GM12878 (cell line): ENCODE measurements at regions not wholly inside any gene's neighbourhood (a gene's known extent, or its start where the extent isn't known, plus 50 kb on each side); places are given as distances from the start of the nearest gene placed in this dataset.

Experiments
- HDAC6 ChIP-seq: fragments of 200-600 bp; sonication (generic); IDR thresholded peaks from one replicate; pipeline ENCODE4 v1.8.0; 2017; ENCODE audit warnings: antibody characterized with exemption; ENCODE audit not compliant: unreplicated experiment
- TF ChIP-seq, protein P1 (sequence below): fragments of 150-350 bp; IDR thresholded peaks from 2 replicates; pipeline ENCODE4 v1.6.1; 2014; ENCODE audit warnings: mild to moderate bottlenecking, low read depth, low read length
- TF ChIP-seq, protein P2 (sequence below), 3 experiments: IDR thresholded peaks in 2 of 3; conservative IDR thresholded peaks in 1 of 3; 2 replicates each; pipeline ENCODE4 v1.5.1; 2011; ENCODE audit warnings: low read depth in 3 of 3, low read length in 3 of 3, mild to moderate bottlenecking in 3 of 3, control low read depth in 2 of 3, moderate library complexity in 2 of 3, inconsistent platforms in 1 of 3, mixed read lengths in 1 of 3; ENCODE audit not compliant: control insufficient read depth in 2 of 3, insufficient read depth in 1 of 3; ENCODE audit errors: extremely low read depth in 1 of 3

DNA sequence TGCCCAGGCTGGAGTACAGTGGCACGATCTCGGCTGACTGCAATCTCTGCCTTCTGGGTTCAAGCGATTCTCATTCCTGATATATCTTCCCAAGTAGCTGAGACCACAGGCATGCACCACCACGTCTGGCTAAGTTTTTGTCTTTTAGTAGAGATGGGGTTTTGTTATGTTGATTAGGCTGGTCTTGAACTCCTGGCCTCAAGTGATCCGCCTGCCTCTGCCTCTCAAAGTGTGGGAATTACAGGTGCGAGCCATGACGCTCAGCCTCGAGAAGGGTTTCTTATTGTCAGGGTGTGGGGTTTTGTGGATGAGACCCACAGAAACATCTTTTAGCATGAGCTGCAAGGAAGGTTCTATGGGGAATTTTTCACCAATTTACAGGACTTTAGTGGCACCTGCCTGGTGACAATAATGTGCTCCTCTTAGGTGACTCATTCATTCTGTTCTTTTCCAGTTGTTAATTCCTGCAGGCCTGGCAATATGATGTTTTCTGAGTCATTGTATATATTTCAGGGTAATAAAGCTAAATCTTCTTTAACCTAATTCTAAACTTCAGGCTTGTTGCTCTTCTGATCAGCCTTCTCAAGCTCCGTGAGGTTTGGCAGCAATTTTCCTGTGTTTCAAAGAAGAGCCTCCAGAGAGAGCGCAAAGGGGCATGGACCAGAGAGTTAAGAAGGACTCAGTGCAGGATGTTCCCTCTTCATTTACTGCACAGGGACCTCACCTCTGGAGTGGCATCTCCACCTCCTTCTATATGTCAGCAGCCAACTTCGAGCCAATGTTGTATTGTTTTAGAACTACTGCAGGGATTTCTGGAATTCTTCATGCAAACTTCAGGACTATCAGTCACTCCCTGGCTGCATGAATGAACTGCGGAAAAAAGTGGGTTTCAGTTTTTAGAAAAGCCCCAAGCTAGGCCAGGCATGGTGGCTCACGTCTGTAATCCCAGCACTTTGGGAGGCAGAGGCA, 77.8 kb upstream of the ZNF618 start:
- TF ChIP-seq, protein P1, sequence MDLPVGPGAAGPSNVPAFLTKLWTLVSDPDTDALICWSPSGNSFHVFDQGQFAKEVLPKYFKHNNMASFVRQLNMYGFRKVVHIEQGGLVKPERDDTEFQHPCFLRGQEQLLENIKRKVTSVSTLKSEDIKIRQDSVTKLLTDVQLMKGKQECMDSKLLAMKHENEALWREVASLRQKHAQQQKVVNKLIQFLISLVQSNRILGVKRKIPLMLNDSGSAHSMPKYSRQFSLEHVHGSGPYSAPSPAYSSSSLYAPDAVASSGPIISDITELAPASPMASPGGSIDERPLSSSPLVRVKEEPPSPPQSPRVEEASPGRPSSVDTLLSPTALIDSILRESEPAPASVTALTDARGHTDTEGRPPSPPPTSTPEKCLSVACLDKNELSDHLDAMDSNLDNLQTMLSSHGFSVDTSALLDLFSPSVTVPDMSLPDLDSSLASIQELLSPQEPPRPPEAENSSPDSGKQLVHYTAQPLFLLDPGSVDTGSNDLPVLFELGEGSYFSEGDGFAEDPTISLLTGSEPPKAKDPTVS: no peak
- TF ChIP-seq, protein P2, sequence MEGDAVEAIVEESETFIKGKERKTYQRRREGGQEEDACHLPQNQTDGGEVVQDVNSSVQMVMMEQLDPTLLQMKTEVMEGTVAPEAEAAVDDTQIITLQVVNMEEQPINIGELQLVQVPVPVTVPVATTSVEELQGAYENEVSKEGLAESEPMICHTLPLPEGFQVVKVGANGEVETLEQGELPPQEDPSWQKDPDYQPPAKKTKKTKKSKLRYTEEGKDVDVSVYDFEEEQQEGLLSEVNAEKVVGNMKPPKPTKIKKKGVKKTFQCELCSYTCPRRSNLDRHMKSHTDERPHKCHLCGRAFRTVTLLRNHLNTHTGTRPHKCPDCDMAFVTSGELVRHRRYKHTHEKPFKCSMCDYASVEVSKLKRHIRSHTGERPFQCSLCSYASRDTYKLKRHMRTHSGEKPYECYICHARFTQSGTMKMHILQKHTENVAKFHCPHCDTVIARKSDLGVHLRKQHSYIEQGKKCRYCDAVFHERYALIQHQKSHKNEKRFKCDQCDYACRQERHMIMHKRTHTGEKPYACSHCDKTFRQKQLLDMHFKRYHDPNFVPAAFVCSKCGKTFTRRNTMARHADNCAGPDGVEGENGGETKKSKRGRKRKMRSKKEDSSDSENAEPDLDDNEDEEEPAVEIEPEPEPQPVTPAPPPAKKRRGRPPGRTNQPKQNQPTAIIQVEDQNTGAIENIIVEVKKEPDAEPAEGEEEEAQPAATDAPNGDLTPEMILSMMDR (IDR thresholded peaks at IDR 0.05 in 2 of 3, conservative IDR thresholded peaks at IDR 0.05 in 1 of 3; ENCODE audit: control insufficient read depth in 2 of 3, extremely low read depth in 1 of 3, insufficient read depth in 1 of 3, low read depth in 3 of 3, low read length in 3 of 3): no peak
- TF ChIP-seq HDAC6: no peak
